ENCODE measurements at regions not wholly inside any gene's neighbourhood (a gene's known extent, or its start where the extent isn't known, plus 50 kb on each side); places are given as distances from the start of the nearest gene placed in this dataset.
A peak's percentile ranks its signal among the peaks of the same experiment; 100 is the strongest.

DNA sequence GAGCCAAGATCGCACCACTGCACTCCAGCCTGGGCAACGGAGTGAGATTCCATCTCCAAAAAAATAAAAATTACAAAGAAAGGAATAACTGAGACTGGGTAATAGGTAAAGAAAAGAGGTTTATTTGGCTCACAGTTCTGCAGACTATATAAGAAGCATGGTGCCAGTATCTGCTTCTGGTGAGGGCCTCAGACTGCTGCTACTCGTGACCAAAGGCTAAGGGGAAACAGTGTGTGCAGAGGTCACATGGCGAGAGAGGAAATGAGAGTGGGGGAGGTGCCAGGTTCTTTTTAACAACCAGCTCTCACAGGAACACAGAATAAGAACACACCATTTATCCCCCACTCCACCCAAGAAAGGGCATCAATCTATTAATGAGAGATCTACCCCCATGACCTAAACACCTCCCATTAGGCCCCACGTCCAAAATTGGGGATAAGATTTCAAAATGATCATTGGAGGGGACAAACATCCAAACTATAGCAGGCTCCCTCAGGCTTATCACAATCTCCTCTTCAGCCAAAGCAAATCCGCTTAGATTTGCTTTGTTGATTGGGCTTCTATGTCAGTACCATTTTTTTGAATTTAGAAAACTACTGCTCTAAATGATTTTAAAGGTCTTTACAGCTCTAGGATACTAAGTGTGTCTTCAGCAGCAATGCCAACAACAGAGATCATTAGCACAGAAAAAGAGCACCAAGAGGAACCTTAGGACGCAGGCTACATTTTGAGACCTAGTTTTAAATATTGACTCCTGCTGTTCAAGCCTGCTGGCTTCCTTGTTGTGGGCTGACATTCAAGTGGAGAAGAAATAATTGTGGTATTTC is 84.2 kb upstream of the TBL1XR1 start:
- H3K9me3 ChIP-seq = no peaks in the 10 kb centered on the region
- DNase-seq (no peak), FAIRE-seq (no peak), ATAC-seq (peak in 1 of 4 donors; percentile 34)
- H3K36me3 ChIP-seq = no peaks in the 10 kb centered on the region
- H3K27ac ChIP-seq = no peak overlapping the region
- no peak overlapping the region for H3K4me3 ChIP-seq
- TF ChIP-seq, protein P1, sequence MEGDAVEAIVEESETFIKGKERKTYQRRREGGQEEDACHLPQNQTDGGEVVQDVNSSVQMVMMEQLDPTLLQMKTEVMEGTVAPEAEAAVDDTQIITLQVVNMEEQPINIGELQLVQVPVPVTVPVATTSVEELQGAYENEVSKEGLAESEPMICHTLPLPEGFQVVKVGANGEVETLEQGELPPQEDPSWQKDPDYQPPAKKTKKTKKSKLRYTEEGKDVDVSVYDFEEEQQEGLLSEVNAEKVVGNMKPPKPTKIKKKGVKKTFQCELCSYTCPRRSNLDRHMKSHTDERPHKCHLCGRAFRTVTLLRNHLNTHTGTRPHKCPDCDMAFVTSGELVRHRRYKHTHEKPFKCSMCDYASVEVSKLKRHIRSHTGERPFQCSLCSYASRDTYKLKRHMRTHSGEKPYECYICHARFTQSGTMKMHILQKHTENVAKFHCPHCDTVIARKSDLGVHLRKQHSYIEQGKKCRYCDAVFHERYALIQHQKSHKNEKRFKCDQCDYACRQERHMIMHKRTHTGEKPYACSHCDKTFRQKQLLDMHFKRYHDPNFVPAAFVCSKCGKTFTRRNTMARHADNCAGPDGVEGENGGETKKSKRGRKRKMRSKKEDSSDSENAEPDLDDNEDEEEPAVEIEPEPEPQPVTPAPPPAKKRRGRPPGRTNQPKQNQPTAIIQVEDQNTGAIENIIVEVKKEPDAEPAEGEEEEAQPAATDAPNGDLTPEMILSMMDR (IDR thresholded peaks at IDR 0.05) = no peak
- WGBS, 2 donors = 83 to 87% methylated on average over 7 of the region's 7 CpGs
- no peaks in the 10 kb centered on the region for H3K4me1 ChIP-seq
- no peaks in the 10 kb centered on the region for H3K27me3 ChIP-seq
- intact Hi-C loops (cut with DNase I) = no loop called here

DNA sequence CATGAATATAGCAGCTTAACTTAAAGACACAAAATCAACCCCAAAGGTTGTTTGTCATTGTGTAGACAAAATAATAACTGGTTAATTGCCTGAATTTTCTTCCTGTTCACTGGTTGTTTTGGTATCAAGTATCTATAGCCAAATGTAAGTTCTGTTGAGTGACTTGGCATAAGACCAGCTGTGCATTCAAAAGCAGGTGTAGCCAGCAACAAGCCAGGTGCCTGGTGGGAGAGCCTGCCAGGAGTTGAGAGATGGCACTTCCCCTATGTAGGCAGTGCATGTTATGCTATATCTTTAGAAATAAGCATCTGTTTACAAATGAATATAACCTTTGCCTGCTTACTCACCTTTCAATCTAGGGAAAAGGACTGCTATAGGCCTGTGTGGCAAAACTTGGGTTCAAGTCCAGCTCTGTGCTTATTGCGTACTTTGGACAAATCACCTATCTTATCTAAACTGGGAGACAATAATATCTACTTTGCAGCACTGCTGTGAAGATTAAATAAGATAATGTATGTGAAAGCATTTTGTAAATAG is 84.9 kb upstream of the TBL1XR1 start:
- Histone ChIP-seq H3K9me3 (no peaks in the 10 kb centered on the region), H3K4me3 (no peak overlapping the region), H3K27me3 (no peaks in the 10 kb centered on the region), H3K27ac (no peak overlapping the region), H3K4me1 (no peaks in the 10 kb centered on the region), H3K36me3 (no peaks in the 10 kb centered on the region)
- intact Hi-C loops (cut with DNase I) = no loop called here
- no peak for ATAC-seq
- 82 to 96% methylated on average over 1 of the region's 1 CpG for WGBS, 2 donors
- TF ChIP-seq, protein P1 (IDR thresholded peaks at IDR 0.05) = no peak
- DNase-seq = no peak
- no peak for FAIRE-seq

DNA sequence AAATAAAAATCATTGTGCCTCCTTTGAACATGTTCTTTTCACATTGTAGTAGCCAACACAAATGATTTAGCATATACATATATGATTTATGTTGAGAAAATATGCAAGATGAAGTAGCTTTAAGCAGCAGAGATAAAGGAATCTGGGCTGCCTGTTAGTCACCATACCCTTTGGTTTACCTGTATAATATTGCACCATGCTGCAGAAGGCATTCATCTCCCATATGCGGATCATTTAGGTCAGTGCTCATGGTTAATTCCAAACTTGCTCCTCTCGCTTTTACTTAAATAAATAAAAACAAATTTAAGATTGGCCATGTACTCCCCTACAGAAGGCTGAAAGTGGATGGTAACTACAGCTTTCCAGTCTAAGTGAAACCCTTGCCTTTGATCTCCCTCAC is 86.7 kb upstream of the TBL1XR1 start:
- intact Hi-C loops (cut with DNase I) = no loop called here
- no peak for DNase-seq
- no peak overlapping the region for H3K27ac ChIP-seq
- no peak for ATAC-seq
- TF ChIP-seq, protein P1 (IDR thresholded peaks at IDR 0.05) = no peak
- no peaks in the 10 kb centered on the region for H3K4me1 ChIP-seq
- 90 to 92% methylated on average over 2 of the region's 2 CpGs for WGBS, 2 donors
- H3K27me3 ChIP-seq = no peaks in the 10 kb centered on the region
- no peaks in the 10 kb centered on the region for H3K9me3 ChIP-seq
- no peaks in the 10 kb centered on the region for H3K36me3 ChIP-seq
- H3K4me3 ChIP-seq = no peak overlapping the region
- no peak for FAIRE-seq

DNA sequence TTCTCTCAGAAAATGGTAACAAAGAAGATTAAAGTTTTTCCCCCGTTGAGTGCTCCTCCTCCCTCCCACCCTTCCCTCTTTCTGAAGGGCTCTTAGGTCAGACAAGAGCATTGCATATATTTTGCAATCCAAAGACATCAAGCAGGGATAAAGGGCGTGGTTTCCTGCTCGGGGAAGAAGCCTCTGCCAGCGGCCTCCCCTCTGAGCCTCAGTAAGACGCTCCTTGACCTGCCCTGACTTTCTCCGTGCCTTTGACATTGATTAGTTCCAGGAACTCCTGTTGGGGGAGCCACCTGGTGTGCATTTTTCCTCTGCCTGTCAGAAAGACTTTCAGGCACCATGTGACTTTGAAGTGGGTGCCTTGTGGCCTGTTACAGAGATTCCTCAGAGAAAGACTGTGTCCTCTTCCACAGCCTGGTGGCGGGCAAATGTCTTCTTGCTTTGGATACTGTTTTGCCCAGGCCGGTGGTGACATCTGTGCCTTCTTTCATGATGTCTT is 87.2 kb upstream of the TBL1XR1 start:
- Histone ChIP-seq H3K27me3 (no peaks in the 10 kb centered on the region), H3K9me3 (no peaks in the 10 kb centered on the region), H3K4me3 (no peak overlapping the region), H3K36me3 (no peaks in the 10 kb centered on the region), H3K4me1 (no peaks in the 10 kb centered on the region), H3K27ac (no peak overlapping the region)
- WGBS, 2 donors = 53 to 58% methylated on average over 8 of the region's 8 CpGs
- DNase-seq (peak in 1 of 6 donors; percentile 12), ATAC-seq (peak in 2 of 4 donors; percentile 57 to 64), FAIRE-seq (no peak)
- intact Hi-C loops (cut with DNase I) = no loop called here
- TF ChIP-seq, protein P1 (IDR thresholded peaks at IDR 0.05) = no peak

DNA sequence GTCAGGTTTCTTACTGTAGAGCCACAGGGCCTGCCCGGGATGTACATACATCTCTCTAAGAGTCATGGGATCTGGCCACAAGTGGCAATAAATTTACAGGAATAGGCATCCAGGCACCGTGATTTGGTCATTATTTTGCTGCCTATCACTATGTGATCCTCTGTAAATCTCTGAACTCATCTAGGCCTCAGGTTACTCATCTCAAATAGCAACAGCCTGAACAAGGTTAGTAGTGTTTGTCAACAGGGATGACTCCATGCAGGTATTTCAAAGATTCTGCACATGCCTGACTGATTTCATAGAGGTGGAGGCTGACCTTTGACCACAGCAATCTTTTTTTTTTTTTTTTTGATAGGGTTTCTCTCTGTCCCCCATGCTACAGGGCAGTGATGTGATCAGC is 88.8 kb upstream of the TBL1XR1 start:
- FAIRE-seq = no peak
- Histone ChIP-seq H3K9me3 (no peaks in the 10 kb centered on the region), H3K27me3 (no peaks in the 10 kb centered on the region), H3K36me3 (no peaks in the 10 kb centered on the region), H3K4me1 (no peaks in the 10 kb centered on the region), H3K27ac (no peak overlapping the region), H3K4me3 (no peak overlapping the region)
- 88 to 92% methylated on average over 2 of the region's 2 CpGs for WGBS, 2 donors
- DNase-seq = no peak
- peak in 2 of 4 donors; percentile 34 to 45 for ATAC-seq
- TF ChIP-seq, protein P1 (IDR thresholded peaks at IDR 0.05) = no peak
- intact Hi-C loops (cut with DNase I) = no loop called here

All from pancreas (tissue), 10 donors.